NCI-H146 treated with DMSO at 0.1 percent for 48 hours (cell line): ENCODE measurements at regions not wholly inside any gene's neighbourhood (a gene's known extent, or its start where the extent isn't known, plus 50 kb on each side); places are given as distances from the start of the nearest gene placed in this dataset.

ENCODE experiments used
- DNase-seq: peaks from one replicate; lab custom pipeline; 2025; ENCODE audit not compliant: unreplicated experiment; lab: John Stamatoyannopoulos, UW

- no peak for DNase-seq
These were observed 103.1 kb downstream of the TLE3 start for GRCh38 chr15:69994429-69995205.

- peak; percentile 92 for DNase-seq
These were observed 101.2 kb downstream of the TLE3 start for GRCh38 chr15:69996321-69997160.

- peak; percentile 92 for DNase-seq
These were observed 100.6 kb downstream of the TLE3 start for GRCh38 chr15:69997161-69997485.
